Stimulated activated naive CD8-positive, alpha-beta T cell treated with anti-CD3 and anti-CD28 coated beads, Interleukin-15, Interleukin-2, amounts not matched to agents 100 U/mL and 50 U/mL, for 24 hours (primary cell): ENCODE measurements at regions not wholly inside any gene's neighbourhood (a gene's known extent, or its start where the extent isn't known, plus 50 kb on each side); places are given as distances from the start of the nearest gene placed in this dataset.
A peak's percentile ranks its signal among the peaks of the same experiment; 100 is the strongest.
"Not testable (repeated sequence)": the region's sequence is repeated elsewhere in the genome, so short reads cannot be mapped to it uniquely, and the experiment has no call there.

Experiments
- ATAC-seq: fragments of 150-1000 bp; cut with Tn5 transposase; one replicate; pipeline ENCODE4 v1.10.0; 2021
- DNase-seq: peaks from one replicate; pipeline ENCODE4 v3.0.0; 2021

- no peak for ATAC-seq
- no peak for DNase-seq
These were observed 145.6 kb downstream of the HSD17B3 start for GRCh38 chr9:96156171-96156974.

DNA sequence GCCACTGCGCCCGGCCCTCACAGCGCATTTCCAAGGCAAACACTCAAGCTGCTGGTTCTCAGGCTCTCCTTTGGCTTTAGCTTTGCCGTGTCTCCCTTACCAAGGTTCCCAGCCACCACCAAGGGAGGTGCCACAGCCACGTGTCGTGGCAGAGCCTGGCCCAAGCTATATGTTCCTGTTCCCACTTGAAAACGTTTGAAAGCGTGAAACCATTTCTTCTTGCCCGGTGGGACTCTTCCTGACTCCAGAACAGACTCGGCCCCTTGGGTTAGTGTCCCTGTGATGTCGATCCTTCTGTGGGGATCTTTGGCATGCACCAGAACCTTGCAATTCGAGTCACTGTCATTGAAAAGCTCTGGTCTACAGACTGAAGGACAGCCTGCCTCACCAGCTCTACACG is 147.9 kb downstream of the HSD17B3 start:
- DNase-seq (no peak), ATAC-seq (no peak)

- DNase-seq (no peak), ATAC-seq (no peak)
These were observed 149.4 kb downstream of the HSD17B3 start for GRCh38 chr9:96152550-96152949.

GRCh38 chr9:96150324-96151227 is 151.4 kb downstream of the HSD17B3 start:
- ATAC-seq: peak; percentile 94
- DNase-seq: peak; percentile 67

DNA sequence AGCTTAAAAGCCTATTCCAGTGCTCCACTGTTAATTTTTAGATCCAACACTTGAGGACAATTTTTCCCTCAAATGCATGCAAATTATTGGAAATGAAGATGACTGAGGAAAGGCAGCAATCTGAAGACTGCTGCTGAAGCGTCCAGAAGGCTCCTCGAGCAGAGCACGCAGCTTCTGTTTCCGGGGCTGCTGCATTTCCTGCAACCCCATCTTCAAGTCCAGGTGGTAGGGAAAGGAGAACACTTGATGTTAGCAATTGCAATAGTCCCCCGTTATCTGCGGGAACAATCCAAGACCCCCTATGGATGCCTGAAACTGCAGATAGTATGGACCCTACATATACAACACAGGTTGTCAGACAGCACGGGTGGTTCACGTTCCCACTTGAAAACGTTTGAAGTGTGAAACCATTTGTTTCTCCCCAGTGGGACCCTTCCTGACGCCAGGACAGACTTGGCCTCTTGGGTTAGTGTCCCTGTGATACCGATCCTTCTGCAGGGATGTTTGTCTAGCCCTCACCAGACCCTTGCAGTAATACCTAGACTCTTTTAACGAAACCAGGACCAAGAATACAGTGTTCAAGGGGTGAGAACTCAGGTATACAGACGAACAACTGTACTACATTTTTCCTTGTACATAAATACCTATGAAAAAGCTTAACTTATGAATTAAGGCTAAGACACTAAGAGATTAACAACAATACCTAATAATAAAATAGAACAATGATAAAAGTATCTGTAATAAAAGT is 152.3 kb downstream of the HSD17B3 start:
- ATAC-seq (no peak), DNase-seq (no peak)

- DNase-seq: no peak
- no peak for ATAC-seq
These were observed 153.1 kb downstream of the HSD17B3 start for GRCh38 chr9:96148634-96149532.

DNA sequence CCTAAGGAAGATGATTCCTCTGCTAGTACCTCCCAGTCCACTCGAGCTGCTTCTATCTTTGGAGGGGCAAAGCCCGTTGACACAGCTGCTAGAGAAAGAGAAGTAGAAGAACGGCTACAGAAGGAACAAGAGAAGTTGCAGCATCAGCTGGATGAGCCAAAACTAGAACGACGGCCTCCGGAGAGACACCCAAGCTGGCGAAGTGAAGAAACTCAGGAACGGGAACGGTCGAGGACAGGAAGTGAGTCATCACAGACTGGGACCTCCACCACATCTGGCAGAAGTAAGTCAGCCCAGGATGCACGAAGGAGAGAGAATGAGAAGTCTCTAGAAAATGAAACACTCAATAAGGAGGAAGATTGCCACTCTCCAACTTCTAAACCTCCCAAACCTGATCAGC is 154.9 kb downstream of the HSD17B3 start:
- not testable (repeated sequence) for DNase-seq, ATAC-seq

DNA sequence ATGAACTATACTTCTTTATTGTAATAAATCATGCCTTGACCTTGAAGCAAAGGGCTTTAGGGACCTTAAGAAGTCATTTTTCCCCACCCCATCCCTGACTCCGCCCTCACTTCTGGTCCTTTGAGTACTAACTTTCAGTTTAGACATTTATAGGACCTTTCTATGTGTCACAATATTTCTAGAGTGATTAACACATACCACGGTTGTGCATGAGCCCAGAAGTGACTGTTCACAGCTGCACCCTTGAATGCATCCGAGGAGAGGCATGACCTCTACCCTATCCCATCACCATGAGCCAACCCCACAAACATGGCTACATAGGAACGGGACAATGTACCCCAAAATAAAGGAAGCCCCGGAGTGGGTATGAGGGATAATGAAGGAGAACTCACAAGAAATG is 160.3 kb downstream of the HSD17B3 start:
- no peak for ATAC-seq

GRCh38 chr9:96141128-96141474 is 160.9 kb downstream of the HSD17B3 start:
- ATAC-seq (no peak), DNase-seq (no peak)

More for the DNA sequence above, 160.3 kb downstream of the HSD17B3 start:
- DNase-seq: no peak

DNA sequence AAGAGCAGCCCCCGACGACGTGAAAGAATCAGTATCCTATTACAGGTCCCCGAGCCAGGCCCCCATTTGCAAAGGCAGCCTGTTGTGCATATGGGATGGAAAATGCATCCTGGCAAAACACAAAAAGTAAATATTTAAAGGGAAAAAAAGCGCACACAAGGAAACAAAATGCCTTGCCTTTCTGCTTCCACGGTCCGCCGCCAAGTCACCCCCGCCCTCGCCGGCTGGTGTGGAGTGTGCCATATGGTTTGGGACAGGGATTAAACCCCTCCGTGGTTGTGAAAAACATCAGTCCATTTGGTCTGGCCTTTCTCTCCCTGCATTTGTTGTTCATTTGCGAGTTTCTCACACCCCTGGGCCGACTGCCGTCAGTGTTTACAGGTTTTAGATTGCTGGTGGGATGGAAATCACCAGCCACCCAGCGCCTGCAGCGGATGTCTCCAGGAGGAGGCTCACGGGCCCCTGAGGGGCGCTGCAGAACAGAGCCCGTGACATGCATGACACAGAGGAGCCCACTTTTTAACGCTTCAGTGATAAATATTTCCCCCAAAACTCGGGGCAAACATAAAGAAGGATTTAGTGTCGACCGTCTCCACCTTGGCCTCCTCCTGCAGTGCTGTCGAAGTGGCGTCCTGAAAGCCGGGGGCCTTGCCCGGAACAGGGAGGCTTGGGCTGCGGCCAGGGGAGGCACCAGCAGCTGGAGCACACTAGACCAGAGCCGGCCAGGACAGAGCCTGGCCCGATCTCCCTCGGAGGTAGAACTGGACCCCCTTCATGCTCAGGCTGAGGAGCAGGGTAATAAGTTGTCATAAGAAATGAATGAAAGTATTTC is 161.5 kb downstream of the HSD17B3 start:
- ATAC-seq: no peak
- DNase-seq: no peak

DNA sequence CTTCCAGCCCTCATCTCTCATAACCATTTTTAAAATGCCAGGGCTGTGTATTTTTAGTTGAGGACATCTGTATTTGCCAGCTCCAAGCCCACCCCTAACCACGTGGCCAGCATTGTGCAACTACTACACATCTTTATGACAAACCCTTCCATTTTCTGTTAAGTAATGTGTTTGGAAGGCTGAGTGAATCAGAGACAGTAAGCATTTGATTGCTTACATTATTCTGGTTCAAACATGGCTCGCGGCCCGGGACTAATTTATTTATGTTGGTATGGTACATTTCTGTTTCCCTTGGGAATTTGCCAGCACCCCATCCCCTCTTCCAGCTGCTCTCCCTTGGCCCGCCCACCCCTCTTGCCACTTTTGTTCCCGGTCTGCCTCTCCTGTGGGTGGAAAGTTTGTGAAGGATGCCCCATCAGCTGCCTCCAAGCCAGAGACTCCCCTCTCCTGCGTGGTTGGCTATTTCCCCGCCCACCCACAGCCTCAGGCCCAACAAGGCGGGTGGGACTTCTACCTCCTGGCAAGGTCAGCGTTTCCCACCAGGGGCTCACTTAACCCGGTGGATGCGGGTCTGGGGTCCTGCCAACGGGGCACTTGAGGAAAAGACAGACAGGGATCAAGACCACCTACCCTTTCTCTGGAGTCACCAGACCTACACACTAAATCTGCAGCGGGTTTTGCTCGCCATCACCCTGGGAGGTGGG is 162.2 kb downstream of the HSD17B3 start:
- DNase-seq (no peak), ATAC-seq (no peak)

- ATAC-seq (no peak), DNase-seq (no peak)
These were observed 163.4 kb downstream of the HSD17B3 start for GRCh38 chr9:96138616-96139015.

GRCh38 chr9:96137671-96138429 is 164.1 kb downstream of the HSD17B3 start:
- DNase-seq (no peak), ATAC-seq (no peak)

DNA sequence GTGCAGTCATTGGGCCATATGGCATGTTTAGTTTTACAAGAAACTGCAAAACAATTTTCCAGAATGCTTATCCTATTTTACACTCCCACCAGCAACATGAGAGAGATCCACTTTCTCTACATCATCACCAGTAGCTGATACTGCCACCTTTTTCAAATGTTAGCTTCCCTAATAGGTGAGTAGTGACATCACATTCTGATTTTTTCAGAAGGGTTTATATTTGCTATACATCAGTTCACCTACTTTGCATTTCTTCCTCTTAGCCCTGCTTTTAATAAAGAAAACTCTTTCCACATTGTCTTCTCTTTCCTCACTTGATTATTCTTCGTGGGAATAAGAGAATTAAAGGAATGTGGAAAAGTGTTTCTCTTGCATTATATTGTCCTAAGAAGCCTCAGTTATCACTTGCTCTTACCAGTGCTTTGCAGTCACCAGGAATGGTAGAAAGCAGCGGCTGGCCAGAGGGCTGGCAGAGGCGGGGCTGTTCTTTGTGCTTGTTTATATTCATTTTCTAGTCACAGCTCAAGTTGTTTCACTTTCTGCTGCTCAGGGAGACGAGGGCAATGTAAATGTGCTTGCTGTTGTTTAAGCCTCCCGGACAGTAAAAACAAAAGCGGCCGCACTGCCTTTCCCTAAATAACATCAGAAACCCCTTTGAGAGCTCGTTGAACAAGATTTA is 164.8 kb downstream of the HSD17B3 start:
- no peak for ATAC-seq
- no peak for DNase-seq

GRCh38 chr9:96135753-96136290 is 166.2 kb downstream of the HSD17B3 start:
- DNase-seq (no peak), ATAC-seq (no peak)

- ATAC-seq (peak; percentile 32), DNase-seq (no peak)
These were observed 166.8 kb downstream of the HSD17B3 start for GRCh38 chr9:96135076-96135752.

DNA sequence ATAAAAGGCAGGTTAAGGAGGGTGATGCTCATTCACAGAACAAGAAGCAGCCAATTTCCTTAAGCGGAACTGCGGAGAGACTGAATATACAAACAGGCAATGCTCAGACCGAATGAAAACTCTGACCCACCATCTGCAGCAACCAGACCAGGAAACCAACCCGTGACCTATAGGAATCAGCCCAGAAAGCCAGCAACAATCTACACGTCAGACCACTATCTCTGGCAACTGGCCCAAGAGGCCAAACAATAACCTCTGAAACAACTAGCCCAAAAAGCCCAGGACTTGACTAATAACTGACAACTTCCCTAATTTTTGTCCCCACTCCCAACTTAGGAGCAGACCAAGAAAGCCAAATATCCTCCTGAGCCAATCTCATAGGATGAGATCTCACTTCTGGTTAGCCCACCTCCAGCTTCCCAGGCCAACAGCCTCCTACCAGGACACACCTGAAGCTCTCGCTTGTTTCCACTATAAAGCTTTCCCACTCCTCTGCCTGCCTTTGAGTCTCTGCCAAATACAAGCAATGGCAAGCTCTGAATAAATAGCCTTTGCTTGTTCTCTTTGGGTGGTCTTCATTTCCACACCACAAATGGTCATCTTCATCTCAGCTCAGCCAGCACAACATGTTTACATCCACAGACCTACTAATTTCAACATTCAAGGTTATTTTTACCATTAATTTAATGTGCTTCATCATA is 168.5 kb downstream of the HSD17B3 start:
- no peak for ATAC-seq
- DNase-seq: no peak
